Gastrocnemius medialis (tissue), 4 donors: ENCODE measurements at regions not wholly inside any gene's neighbourhood (a gene's known extent, or its start where the extent isn't known, plus 50 kb on each side); places are given as distances from the start of the nearest gene placed in this dataset.

Source experiments
- POLR2A ChIP-seq, 2 donors: fragments of 450-650 bp; IDR thresholded peaks; one replicate each; pipeline ENCODE4 v1.6.1; 2017; ENCODE audit warnings: antibody characterized with exemption in 2 of 2, mild to moderate bottlenecking in 2 of 2, moderate library complexity in 2 of 2
- TF ChIP-seq, protein P1 (sequence below), 5 experiments: fragments of 450-650 bp in 3 of 5; fragments of 200-600 bp in 2 of 5; sonication (generic) in 2 of 5; IDR thresholded peaks in 4 of 5; conservative IDR thresholded peaks in 1 of 5; 1 replicate in 4 of 5; 2 replicates in 1 of 5; pipeline ENCODE4 v1.5.1; 2016 to 2019; ENCODE audit warnings: antibody characterized with exemption in 5 of 5, mild to moderate bottlenecking in 3 of 5, moderate library complexity in 3 of 5

DNA sequence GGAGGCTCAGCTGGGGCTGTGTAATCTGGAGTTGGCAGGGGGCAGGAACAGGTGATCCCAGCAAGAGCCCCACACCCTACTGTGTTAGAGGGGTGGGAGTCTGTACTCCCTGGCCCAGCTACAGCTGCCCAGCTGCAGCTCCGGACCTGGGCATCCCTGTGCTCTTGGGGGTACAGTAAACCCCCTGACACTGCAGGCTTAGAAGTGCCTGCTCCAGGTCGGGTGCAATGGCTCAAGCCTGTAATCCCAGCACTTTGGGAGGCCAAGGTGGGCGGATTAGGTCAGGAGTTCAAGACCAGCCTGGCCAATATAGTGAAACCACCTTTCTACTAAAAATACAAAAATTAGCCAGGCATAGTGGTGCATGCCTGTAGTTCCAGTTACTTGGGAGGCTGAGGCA lies 1228.6 kb upstream of the EYS start:
- TF ChIP-seq, protein P1, sequence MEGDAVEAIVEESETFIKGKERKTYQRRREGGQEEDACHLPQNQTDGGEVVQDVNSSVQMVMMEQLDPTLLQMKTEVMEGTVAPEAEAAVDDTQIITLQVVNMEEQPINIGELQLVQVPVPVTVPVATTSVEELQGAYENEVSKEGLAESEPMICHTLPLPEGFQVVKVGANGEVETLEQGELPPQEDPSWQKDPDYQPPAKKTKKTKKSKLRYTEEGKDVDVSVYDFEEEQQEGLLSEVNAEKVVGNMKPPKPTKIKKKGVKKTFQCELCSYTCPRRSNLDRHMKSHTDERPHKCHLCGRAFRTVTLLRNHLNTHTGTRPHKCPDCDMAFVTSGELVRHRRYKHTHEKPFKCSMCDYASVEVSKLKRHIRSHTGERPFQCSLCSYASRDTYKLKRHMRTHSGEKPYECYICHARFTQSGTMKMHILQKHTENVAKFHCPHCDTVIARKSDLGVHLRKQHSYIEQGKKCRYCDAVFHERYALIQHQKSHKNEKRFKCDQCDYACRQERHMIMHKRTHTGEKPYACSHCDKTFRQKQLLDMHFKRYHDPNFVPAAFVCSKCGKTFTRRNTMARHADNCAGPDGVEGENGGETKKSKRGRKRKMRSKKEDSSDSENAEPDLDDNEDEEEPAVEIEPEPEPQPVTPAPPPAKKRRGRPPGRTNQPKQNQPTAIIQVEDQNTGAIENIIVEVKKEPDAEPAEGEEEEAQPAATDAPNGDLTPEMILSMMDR (IDR thresholded peaks at IDR 0.05 in 4 of 5, conservative IDR thresholded peaks at IDR 0.05 in 1 of 5), result no peak
- TF ChIP-seq POLR2A (IDR thresholded peaks at IDR 0.05), result no peak
